Activated T-cell treated with anti-CD3 and anti-CD28 coated beads, Interleukin-2, amount 50 U/mL, for 72 hours (primary cell): ENCODE measurements at regions not wholly inside any gene's neighbourhood (a gene's known extent, or its start where the extent isn't known, plus 50 kb on each side); places are given as distances from the start of the nearest gene placed in this dataset.

Experiments
- ATAC-seq, 2 donors: fragments of 150-1000 bp; cut with Tn5 transposase; replicated peaks in 1 of 2; 2 replicates each; pipeline ENCODE4 v1.10.0; 2021; ENCODE audit warnings: moderate library complexity in 2 of 2, mild to moderate bottlenecking in 1 of 2
- DNase-seq, 2 donors: peaks; one replicate each; pipeline ENCODE4 v3.0.0; 2021 to 2022; ENCODE audit warnings: mixed read lengths in 1 of 2
- H3K27ac Mint-ChIP-seq: one replicate; pipeline ENCODE4 v1.8.0; 2022; ENCODE audit warnings: mild to moderate bottlenecking, moderate library complexity, mixed read lengths
- H3K27me3 Mint-ChIP-seq: one replicate; pipeline ENCODE4 v1.8.0; 2022; ENCODE audit warnings: low read depth, mixed read lengths
- H3K36me3 Mint-ChIP-seq, 2 donors: one replicate each; pipeline ENCODE4 v1.8.0; 2022; ENCODE audit warnings: mixed read lengths in 2 of 2, mild to moderate bottlenecking in 1 of 2; ENCODE audit not compliant: insufficient read depth in 2 of 2
- H3K4me1 Mint-ChIP-seq: one replicate; pipeline ENCODE4 v1.8.0; 2022; ENCODE audit warnings: low read depth, mixed read lengths
- H3K4me3 Mint-ChIP-seq, 2 donors: one replicate each; pipeline ENCODE4 v1.8.0; 2022; ENCODE audit warnings: mild to moderate bottlenecking in 2 of 2, mixed read lengths in 2 of 2, moderate library complexity in 2 of 2
- H3K9me3 Mint-ChIP-seq, 2 donors: one replicate each; pipeline ENCODE4 v1.8.0; 2022; ENCODE audit warnings: mixed read lengths in 2 of 2

GRCh38 chr12:130102266-130102665 is 60.0 kb upstream of the FZD10 start:
- no peak for DNase-seq

GRCh38 chr12:130104571-130105106 is 57.6 kb upstream of the FZD10 start:
- H3K36me3 Mint-ChIP-seq, result peaks cover 0 to 2% of the 10 kb centered on the region in 2 donors
- no peak overlapping the region for H3K4me3 Mint-ChIP-seq
- H3K4me1 Mint-ChIP-seq, result peaks cover 8% of the 10 kb centered on the region
- peaks cover 23% of the 10 kb centered on the region for H3K27me3 Mint-ChIP-seq
- peaks cover 0 to 2% of the 10 kb centered on the region in 2 donors for H3K9me3 Mint-ChIP-seq
- ATAC-seq (no peak), DNase-seq (no peak)
- no peak overlapping the region for H3K27ac Mint-ChIP-seq

More at GRCh38 chr12:130102266-130102665, 60.0 kb upstream of the FZD10 start:
- Mint-ChIP-seq H3K27ac (no peak overlapping the region), H3K27me3 (peaks cover 23% of the 10 kb centered on the region), H3K4me3 (no peak overlapping the region), H3K4me1 (peaks cover 8% of the 10 kb centered on the region), H3K36me3 (peaks cover 0 to 2% of the 10 kb centered on the region in 2 donors), H3K9me3 (peaks cover 0 to 2% of the 10 kb centered on the region in 2 donors)
- ATAC-seq, result no peak

GRCh38 chr12:130109062-130109945 is 53.0 kb upstream of the FZD10 start:
- peaks cover 4 to 8% of the 10 kb centered on the region in 2 donors for H3K9me3 Mint-ChIP-seq
- DNase-seq (no peak), ATAC-seq (no peak)
- peaks cover 30% of the 10 kb centered on the region for H3K27me3 Mint-ChIP-seq
- peaks cover 4% of the 10 kb centered on the region for H3K4me1 Mint-ChIP-seq
- no peak overlapping the region for H3K4me3 Mint-ChIP-seq
- H3K27ac Mint-ChIP-seq, result no peak overlapping the region
- H3K36me3 Mint-ChIP-seq, result no peaks in the 10 kb centered on the region

GRCh38 chr12:130110914-130111313 is 51.4 kb upstream of the FZD10 start:
- H3K27me3 Mint-ChIP-seq, result peaks cover 20% of the 10 kb centered on the region
- no peak overlapping the region for H3K4me3 Mint-ChIP-seq
- no peaks in the 10 kb centered on the region for H3K4me1 Mint-ChIP-seq
- H3K27ac Mint-ChIP-seq, result no peak overlapping the region
- no peaks in the 10 kb centered on the region for H3K36me3 Mint-ChIP-seq
- no peak for DNase-seq
- no peak for ATAC-seq
- H3K9me3 Mint-ChIP-seq, result peaks cover 4 to 8% of the 10 kb centered on the region in 2 donors

- DNase-seq (no peak), ATAC-seq (no peak)
- H3K4me3 Mint-ChIP-seq, result no peak overlapping the region
- no peaks in the 10 kb centered on the region for H3K4me1 Mint-ChIP-seq
- peaks cover 20% of the 10 kb centered on the region for H3K27me3 Mint-ChIP-seq
- H3K36me3 Mint-ChIP-seq, result no peaks in the 10 kb centered on the region
- no peak overlapping the region for H3K27ac Mint-ChIP-seq
- H3K9me3 Mint-ChIP-seq, result peaks cover 4 to 8% of the 10 kb centered on the region in 2 donors
Observed at GRCh38 chr12:130111965-130112496, 50.2 kb upstream of the FZD10 start.
